GM18873 (cell line): ENCODE measurements at regions not wholly inside any gene's neighbourhood (a gene's known extent, or its start where the extent isn't known, plus 50 kb on each side); places are given as distances from the start of the nearest gene placed in this dataset.
"Not testable (repeated sequence)": the region's sequence is repeated elsewhere in the genome, so short reads cannot be mapped to it uniquely, and the experiment has no call there.

Experiments
- ATAC-seq: cut with Tn5 transposase; IDR thresholded peaks from one replicate; pipeline ENCODE4 v1.9.1; 2021; ENCODE audit warnings: mild to moderate bottlenecking, moderate library complexity, moderate number of reproducible peaks; ENCODE audit not compliant: unreplicated experiment, low FRiP score

GRCh38 chr7:68800316-68800715 lies 798.0 kb upstream of the AUTS2 start:
- no peak for ATAC-seq

GRCh38 chr7:68805159-68805558 lies 793.1 kb upstream of the AUTS2 start:
- no peak for ATAC-seq

- ATAC-seq, result no peak
Observed at GRCh38 chr7:68807666-68808065, 790.6 kb upstream of the AUTS2 start.

- no peak for ATAC-seq
Observed at GRCh38 chr7:68813551-68814080, 784.7 kb upstream of the AUTS2 start.

GRCh38 chr7:68816491-68816890 lies 781.8 kb upstream of the AUTS2 start:
- no peak for ATAC-seq

GRCh38 chr7:68820321-68820720 lies 778.0 kb upstream of the AUTS2 start:
- no peak for ATAC-seq

GRCh38 chr7:68821846-68822245 lies 776.4 kb upstream of the AUTS2 start:
- ATAC-seq, result no peak

- ATAC-seq, result no peak
Observed at GRCh38 chr7:68823996-68824780, 774.1 kb upstream of the AUTS2 start.

- no peak for ATAC-seq
Observed at GRCh38 chr7:68828575-68828974, 769.7 kb upstream of the AUTS2 start.

GRCh38 chr7:68833422-68833821 lies 764.9 kb upstream of the AUTS2 start:
- ATAC-seq, result no peak

GRCh38 chr7:68839014-68839413 lies 759.3 kb upstream of the AUTS2 start:
- no peak for ATAC-seq

- no peak for ATAC-seq
Observed at GRCh38 chr7:68840991-68841390, 757.3 kb upstream of the AUTS2 start.

GRCh38 chr7:68843985-68844384 lies 754.3 kb upstream of the AUTS2 start:
- not testable (repeated sequence) for ATAC-seq

GRCh38 chr7:68846811-68847325 lies 751.4 kb upstream of the AUTS2 start:
- ATAC-seq, result no peak

- no peak for ATAC-seq
Observed at GRCh38 chr7:68853254-68853653, 745.0 kb upstream of the AUTS2 start.

GRCh38 chr7:68857571-68857970 lies 740.7 kb upstream of the AUTS2 start:
- no peak for ATAC-seq

- ATAC-seq, result no peak
Observed at GRCh38 chr7:68858497-68858896, 739.8 kb upstream of the AUTS2 start.

GRCh38 chr7:68861171-68861570 lies 737.1 kb upstream of the AUTS2 start:
- ATAC-seq, result no peak

- ATAC-seq, result no peak
Observed at GRCh38 chr7:68862261-68862660, 736.0 kb upstream of the AUTS2 start.

GRCh38 chr7:68862736-68863135 lies 735.5 kb upstream of the AUTS2 start:
- ATAC-seq, result no peak

- ATAC-seq, result no peak
Observed at GRCh38 chr7:68865351-68866199, 732.7 kb upstream of the AUTS2 start.
